ENCODE measurements at regions not wholly inside any gene's neighbourhood (a gene's known extent, or its start where the extent isn't known, plus 50 kb on each side); places are given as distances from the start of the nearest gene placed in this dataset.

- no peak for DNase-seq
Observed at GRCh38 chr1:232555494-232556210, 74.3 kb downstream of the SIPA1L2 start.

- no peak for DNase-seq
Observed at GRCh38 chr1:232554409-232554808, 75.5 kb downstream of the SIPA1L2 start.

GRCh38 chr1:232553809-232554208, 76.1 kb downstream of the SIPA1L2 start:
- DNase-seq, result no peak

GRCh38 chr1:232553050-232553754, 76.7 kb downstream of the SIPA1L2 start:
- no peak for DNase-seq

- DNase-seq, result no peak
Observed at GRCh38 chr1:232551386-232551785, 78.5 kb downstream of the SIPA1L2 start.

- DNase-seq, result no peak
Observed at GRCh38 chr1:232550007-232550406, 79.9 kb downstream of the SIPA1L2 start.

- peak in 2 of 3 donors; percentile 38 to 48 for DNase-seq
Observed at GRCh38 chr1:232548691-232549090, 81.2 kb downstream of the SIPA1L2 start.

- no peak for DNase-seq
Observed at GRCh38 chr1:232547938-232548484, 81.9 kb downstream of the SIPA1L2 start.

GRCh38 chr1:232542633-232543593, 87.0 kb downstream of the SIPA1L2 start:
- DNase-seq, result no peak

- no peak for DNase-seq
Observed at GRCh38 chr1:232538943-232539302, 91.0 kb downstream of the SIPA1L2 start.

GRCh38 chr1:232538224-232538942, 91.5 kb downstream of the SIPA1L2 start:
- DNase-seq, result peak; percentile 62 to 82 (median 80)

GRCh38 chr1:232534552-232535517, 95.1 kb downstream of the SIPA1L2 start:
- DNase-seq, result no peak

- no peak for DNase-seq
Observed at GRCh38 chr1:232533328-232533727, 96.6 kb downstream of the SIPA1L2 start.

GRCh38 chr1:232532901-232533300, 97.0 kb downstream of the SIPA1L2 start:
- DNase-seq, result no peak

- DNase-seq, result no peak
Observed at GRCh38 chr1:232531291-232531690, 98.6 kb downstream of the SIPA1L2 start.

- DNase-seq, result no peak
Observed at GRCh38 chr1:232529747-232530146, 100.2 kb downstream of the SIPA1L2 start.

- DNase-seq, result no peak
Observed at GRCh38 chr1:232528472-232529089, 101.4 kb downstream of the SIPA1L2 start.

GRCh38 chr1:232524056-232524455, 105.9 kb downstream of the SIPA1L2 start:
- peak; percentile 13 to 37 (median 36) for DNase-seq

GRCh38 chr1:232522189-232522588, 107.7 kb downstream of the SIPA1L2 start:
- no peak for DNase-seq

- no peak for DNase-seq
Observed at GRCh38 chr1:232521660-232522059, 108.3 kb downstream of the SIPA1L2 start.

- DNase-seq, result no peak
Observed at GRCh38 chr1:232519186-232519585, 110.7 kb downstream of the SIPA1L2 start.

Data from suppressor macrophage treated with lipopolysaccharide for 1 hour (primary cell).